CD14-positive monocyte (primary cell): ENCODE measurements at regions not wholly inside any gene's neighbourhood (a gene's known extent, or its start where the extent isn't known, plus 50 kb on each side); places are given as distances from the start of the nearest gene placed in this dataset.

ENCODE experiments used
- DNase-seq, 3 donors: peaks; one replicate each; pipeline ENCODE4 v3.0.0-alpha.2; 2011 to 2022
- H2AFZ ChIP-seq: 2 replicates; pipeline ENCODE4 v1.6.0; 2012; ENCODE audit warnings: mild to moderate bottlenecking, low read depth, low read length, inconsistent platforms; ENCODE audit not compliant: insufficient read depth, poor library complexity, severe bottlenecking
- H3K27ac ChIP-seq, 2 donors: 1 replicate in 1 of 2; 2 replicates in 1 of 2; pipeline ENCODE4 v1.5.1; 2012 to 2013; ENCODE audit warnings: low read length in 2 of 2, control low read depth in 1 of 2, inconsistent platforms in 1 of 2, low read depth in 1 of 2, mild to moderate bottlenecking in 1 of 2
- H3K27me3 ChIP-seq, 2 donors: one replicate each; pipeline versions ENCODE4 v1.6.0 to v1.6.1; 2011 to 2013; ENCODE audit warnings: low read length in 2 of 2; ENCODE audit not compliant: control insufficient read depth in 2 of 2, insufficient read depth in 2 of 2
- H3K36me3 ChIP-seq, 2 donors: replicated peaks in 1 of 2; 1 replicate in 1 of 2; 2 replicates in 1 of 2; pipeline versions ENCODE4 v1.5.1 to v1.6.1; 2012 to 2013; ENCODE audit warnings: low read length in 2 of 2, control low read depth in 1 of 2, inconsistent platforms in 1 of 2, mild to moderate bottlenecking in 1 of 2; ENCODE audit not compliant: insufficient read depth in 2 of 2, control insufficient read depth in 1 of 2
- H3K4me1 ChIP-seq, 2 donors: 1 replicate in 1 of 2; 2 replicates in 1 of 2; pipeline versions ENCODE4 v1.5.1 to v1.6.1; 2012 to 2013; ENCODE audit warnings: low read length in 2 of 2, control low read depth in 1 of 2, inconsistent platforms in 1 of 2, mild to moderate bottlenecking in 1 of 2, moderate library complexity in 1 of 2; ENCODE audit not compliant: insufficient read depth in 2 of 2, control insufficient read depth in 1 of 2
- H3K4me2 ChIP-seq: replicated peaks from 2 replicates; pipeline ENCODE3; 2012; ENCODE audit warnings: low read length, moderate library complexity, mild to moderate bottlenecking; ENCODE audit not compliant: poor library complexity, severe bottlenecking; ENCODE audit errors: extremely low read depth
- H3K4me3 ChIP-seq, 3 experiments: fragments of 200-600 bp in 1 of 3; sonication (generic) in 1 of 3; replicated peaks in 1 of 3; 1 replicate in 2 of 3; 2 replicates in 1 of 3; pipeline ENCODE4 v1.5.1; 2011 to 2013; ENCODE audit warnings: low read length in 3 of 3, mild to moderate bottlenecking in 3 of 3, control low read depth in 2 of 3, low read depth in 2 of 3, inconsistent platforms in 1 of 3, moderate library complexity in 1 of 3
- H3K79me2 ChIP-seq: 2 replicates; pipeline ENCODE4 v1.6.0; 2012; ENCODE audit warnings: mild to moderate bottlenecking, control low read depth, inconsistent platforms, low read length, moderate library complexity; ENCODE audit not compliant: insufficient read depth
- H3K9ac ChIP-seq: 2 replicates; pipeline ENCODE4 v1.6.0; 2017; ENCODE audit warnings: low read length, mild to moderate bottlenecking; ENCODE audit not compliant: insufficient read depth, poor library complexity, severe bottlenecking
- H3K9me3 ChIP-seq, 2 donors: replicated peaks in 1 of 2; 1 replicate in 1 of 2; 2 replicates in 1 of 2; pipeline versions ENCODE4 v1.5.1 to v1.6.1; 2012 to 2013; ENCODE audit warnings: low read length in 2 of 2, control low read depth in 1 of 2; ENCODE audit not compliant: control insufficient read depth in 1 of 2, insufficient read depth in 1 of 2
- H4K20me1 ChIP-seq: 2 replicates; pipeline ENCODE4 v1.6.0; 2012; ENCODE audit warnings: mild to moderate bottlenecking, low read length, control low read depth, moderate library complexity; ENCODE audit not compliant: insufficient read depth
- H3K27ac Mint-ChIP-seq, 7 donors: one replicate each; pipeline ENCODE4 v1.8.0; 2020; ENCODE audit warnings: mild to moderate bottlenecking in 7 of 7, mixed read lengths in 7 of 7, moderate library complexity in 6 of 7, inconsistent platforms in 2 of 7
- H3K27me3 Mint-ChIP-seq, 3 donors: one replicate each; pipeline ENCODE4 v1.8.0; 2021 to 2022; ENCODE audit warnings: low read depth in 3 of 3, mild to moderate bottlenecking in 3 of 3, mixed read lengths in 3 of 3, moderate library complexity in 3 of 3, inconsistent platforms in 1 of 3
- H3K36me3 Mint-ChIP-seq, 2 donors: one replicate each; pipeline ENCODE4 v1.8.0; 2020; ENCODE audit warnings: mixed read lengths in 2 of 2, inconsistent platforms in 1 of 2, mild to moderate bottlenecking in 1 of 2
- H3K4me1 Mint-ChIP-seq: one replicate; pipeline ENCODE4 v1.8.0; 2020; ENCODE audit warnings: mild to moderate bottlenecking, mixed read lengths
- H3K4me3 Mint-ChIP-seq, 2 donors: one replicate each; pipeline ENCODE4 v1.8.0; 2020; ENCODE audit warnings: mild to moderate bottlenecking in 2 of 2, mixed read lengths in 2 of 2, moderate library complexity in 1 of 2
- H3K9me3 Mint-ChIP-seq, 7 donors: one replicate each; pipeline ENCODE4 v1.8.0; 2020 to 2022; ENCODE audit warnings: mixed read lengths in 7 of 7, mild to moderate bottlenecking in 6 of 7, moderate library complexity in 6 of 7, inconsistent platforms in 2 of 7
- WGBS: methylation state at CpG from one replicate; pipeline ENCODE4 v1.1.5; 2013; ENCODE audit warnings: missing lambda C conversion rate; ENCODE audit not compliant: insufficient coverage; 5-methylcytosine and 5-hydroxymethylcytosine counted together
- intact Hi-C, 2 donors: fragments of 100-400 bp; cut with micrococcal nuclease; formaldehyde crosslinking; loops; one replicate each; pipeline versions ENCODE4 v1.15.0 to v1.15.1; 2023
- TF ChIP-seq, protein P1 (sequence below): fragments of 200-600 bp; IDR thresholded peaks from one replicate; pipeline ENCODE4 v1.8.0; 2022; ENCODE audit warnings: antibody characterized with exemption, mild to moderate bottlenecking

DNA sequence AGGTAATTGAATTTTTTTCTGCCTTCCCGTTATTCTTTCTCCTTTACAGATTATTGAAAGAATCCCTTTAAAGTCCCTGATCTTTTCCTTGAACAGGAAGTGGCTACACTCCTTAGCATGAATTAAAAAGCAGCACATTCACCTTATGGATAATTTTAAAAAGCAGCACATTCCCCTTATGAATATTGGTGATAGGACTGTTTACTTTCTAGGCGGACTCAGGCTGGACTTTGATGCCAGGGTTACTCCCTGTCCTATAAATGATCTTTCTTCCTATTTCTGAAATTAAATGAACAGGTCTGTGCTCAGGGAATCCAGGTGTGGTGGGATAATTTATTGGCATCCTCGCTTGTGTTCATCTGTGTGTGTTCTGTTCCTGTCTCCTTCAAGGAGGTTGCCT, 226.0 kb downstream of the DCDC2C start:
- Histone ChIP-seq H3K9me3 (no peaks in the 10 kb centered on the region), H3K4me2 (no peak overlapping the region), H3K79me2 (no peaks in the 10 kb centered on the region), H3K4me3 (no peak overlapping the region), H2AFZ (no peak overlapping the region), H3K4me1 (no peaks in the 10 kb centered on the region), H3K36me3 (no peaks in the 10 kb centered on the region), H3K27me3 (no peaks in the 10 kb centered on the region), H3K9ac (no peak overlapping the region), H3K27ac (no peak overlapping the region), H4K20me1 (no peaks in the 10 kb centered on the region)
- Mint-ChIP-seq H3K27me3 (peaks cover 0 to 6% (median 2%) of the 10 kb centered on the region in 3 donors), H3K4me1 (no peaks in the 10 kb centered on the region), H3K9me3 (peaks cover 0 to 11% (median 7%) of the 10 kb centered on the region in 7 donors), H3K36me3 (no peaks in the 10 kb centered on the region), H3K27ac (no peak overlapping the region), H3K4me3 (no peak overlapping the region)
- intact Hi-C loops = no loop called here
- WGBS = 60% methylated on average over 1 of the region's 3 CpGs
- no peak for DNase-seq
- TF ChIP-seq, protein P1, sequence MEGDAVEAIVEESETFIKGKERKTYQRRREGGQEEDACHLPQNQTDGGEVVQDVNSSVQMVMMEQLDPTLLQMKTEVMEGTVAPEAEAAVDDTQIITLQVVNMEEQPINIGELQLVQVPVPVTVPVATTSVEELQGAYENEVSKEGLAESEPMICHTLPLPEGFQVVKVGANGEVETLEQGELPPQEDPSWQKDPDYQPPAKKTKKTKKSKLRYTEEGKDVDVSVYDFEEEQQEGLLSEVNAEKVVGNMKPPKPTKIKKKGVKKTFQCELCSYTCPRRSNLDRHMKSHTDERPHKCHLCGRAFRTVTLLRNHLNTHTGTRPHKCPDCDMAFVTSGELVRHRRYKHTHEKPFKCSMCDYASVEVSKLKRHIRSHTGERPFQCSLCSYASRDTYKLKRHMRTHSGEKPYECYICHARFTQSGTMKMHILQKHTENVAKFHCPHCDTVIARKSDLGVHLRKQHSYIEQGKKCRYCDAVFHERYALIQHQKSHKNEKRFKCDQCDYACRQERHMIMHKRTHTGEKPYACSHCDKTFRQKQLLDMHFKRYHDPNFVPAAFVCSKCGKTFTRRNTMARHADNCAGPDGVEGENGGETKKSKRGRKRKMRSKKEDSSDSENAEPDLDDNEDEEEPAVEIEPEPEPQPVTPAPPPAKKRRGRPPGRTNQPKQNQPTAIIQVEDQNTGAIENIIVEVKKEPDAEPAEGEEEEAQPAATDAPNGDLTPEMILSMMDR = no peak

DNA sequence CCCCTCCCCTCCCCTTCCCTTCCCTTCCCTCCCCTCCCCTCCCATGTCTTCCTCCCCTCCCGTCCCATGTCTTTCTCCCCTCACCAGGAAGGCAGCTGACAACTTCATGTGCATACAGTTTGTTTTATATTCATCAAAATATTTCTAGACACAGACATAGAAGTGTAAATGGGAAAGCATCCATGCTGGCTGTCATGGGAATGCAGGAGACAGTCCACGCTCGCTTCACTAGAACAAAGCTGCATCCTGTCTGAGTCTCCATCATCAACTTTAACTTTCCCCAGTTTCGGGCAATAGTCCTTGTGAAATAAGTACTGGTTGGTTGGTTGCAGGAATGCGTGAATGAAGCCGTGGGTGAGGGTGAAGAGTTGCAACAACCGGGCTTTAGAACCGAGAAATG, 226.9 kb downstream of the DCDC2C start:
- Mint-ChIP-seq H3K4me3 (no peak overlapping the region), H3K27ac (peak overlapping the region in 1 of 7 donors; percentile 16), H3K36me3 (no peaks in the 10 kb centered on the region), H3K4me1 (no peaks in the 10 kb centered on the region), H3K9me3 (peaks cover 3 to 11% (median 7%) of the 10 kb centered on the region in 7 donors), H3K27me3 (peaks cover 0 to 6% (median 2%) of the 10 kb centered on the region in 3 donors)
- Histone ChIP-seq H2AFZ (no peak overlapping the region), H3K27me3 (no peaks in the 10 kb centered on the region), H4K20me1 (no peaks in the 10 kb centered on the region), H3K4me1 (no peaks in the 10 kb centered on the region), H3K4me2 (no peak overlapping the region), H3K36me3 (no peaks in the 10 kb centered on the region), H3K79me2 (no peaks in the 10 kb centered on the region), H3K4me3 (no peak overlapping the region), H3K27ac (no peak overlapping the region), H3K9me3 (no peaks in the 10 kb centered on the region), H3K9ac (no peak overlapping the region)
- intact Hi-C loops = no loop called here
- TF ChIP-seq, protein P1 = no peak
- DNase-seq = no peak
- WGBS = no CpG with 5 or more reads among the region's 8 CpGs
